ENCODE measurements at regions not wholly inside any gene's neighbourhood (a gene's known extent, or its start where the extent isn't known, plus 50 kb on each side); places are given as distances from the start of the nearest gene placed in this dataset.

- ATAC-seq = no peak
- no peak for TF ChIP-seq PPARA (CRISPR knock-in tag; IDR thresholded peaks at IDR 0.05; ENCODE audit: borderline replicate concordance)
- TF ChIP-seq TSHZ2 (CRISPR knock-in tag; IDR thresholded peaks at IDR 0.05) = no peak
- no peak for TF ChIP-seq ZNF8 (CRISPR knock-in tag; IDR thresholded peaks at IDR 0.05)
- no peak for TF ChIP-seq TOX (CRISPR knock-in tag; IDR thresholded peaks at IDR 0.05; ENCODE audit: borderline replicate concordance)
- no peak for TF ChIP-seq ZC3H10 (CRISPR knock-in tag; IDR thresholded peaks at IDR 0.05)
- no peak for TF ChIP-seq ISL1 (CRISPR knock-in tag; IDR thresholded peaks at IDR 0.05)
- no peak for TF ChIP-seq CREB5 (CRISPR knock-in tag; IDR thresholded peaks at IDR 0.05; ENCODE audit: low read depth)
- TF ChIP-seq GLIS3 (CRISPR knock-in tag; IDR thresholded peaks at IDR 0.05) = no peak
- no peak for TF ChIP-seq OSR1 (CRISPR knock-in tag; IDR thresholded peaks at IDR 0.05)
- TF ChIP-seq TCF4 (CRISPR knock-in tag; IDR thresholded peaks at IDR 0.05; ENCODE audit: borderline replicate concordance) = no peak
- no peak for TF ChIP-seq POU6F1 (CRISPR knock-in tag; IDR thresholded peaks at IDR 0.05; ENCODE audit: borderline replicate concordance, low read depth)
- no peak for TF ChIP-seq ARNTL (CRISPR knock-in tag; IDR thresholded peaks at IDR 0.05; ENCODE audit: borderline replicate concordance, low read depth)
Observed at GRCh38 chr3:170814822-170815221, 55.2 kb downstream of the RPL22L1 start.

- ATAC-seq = no peak
- no peak for TF ChIP-seq ISL1 (CRISPR knock-in tag; IDR thresholded peaks at IDR 0.05)
- TF ChIP-seq TCF4 (CRISPR knock-in tag; IDR thresholded peaks at IDR 0.05; ENCODE audit: borderline replicate concordance) = no peak
- TF ChIP-seq ZFP3 (CRISPR knock-in tag; IDR thresholded peaks at IDR 0.05) = no peak
- no peak for TF ChIP-seq ZFP30 (CRISPR knock-in tag; IDR thresholded peaks at IDR 0.05)
- no peak for TF ChIP-seq CREB5 (CRISPR knock-in tag; IDR thresholded peaks at IDR 0.05; ENCODE audit: low read depth)
- TF ChIP-seq SNAI2 (CRISPR knock-in tag; IDR thresholded peaks at IDR 0.05) = no peak
- no peak for TF ChIP-seq ARNTL (CRISPR knock-in tag; IDR thresholded peaks at IDR 0.05; ENCODE audit: borderline replicate concordance, low read depth)
- no peak for TF ChIP-seq CSDC2 (CRISPR knock-in tag; IDR thresholded peaks at IDR 0.05)
- TF ChIP-seq TOX (CRISPR knock-in tag; IDR thresholded peaks at IDR 0.05; ENCODE audit: borderline replicate concordance) = no peak
- no peak for TF ChIP-seq POU6F1 (CRISPR knock-in tag; IDR thresholded peaks at IDR 0.05; ENCODE audit: borderline replicate concordance, low read depth)
- no peak for TF ChIP-seq RARB (CRISPR knock-in tag; IDR thresholded peaks at IDR 0.05)
- TF ChIP-seq ZC3H10 (CRISPR knock-in tag; IDR thresholded peaks at IDR 0.05) = no peak
Observed at GRCh38 chr3:170813266-170813665, 56.7 kb downstream of the RPL22L1 start.

- peak; percentile 69 for ATAC-seq
- TF ChIP-seq SNAI2 (CRISPR knock-in tag; IDR thresholded peaks at IDR 0.05) (no peak), TCF4 (CRISPR knock-in tag; IDR thresholded peaks at IDR 0.05; ENCODE audit: borderline replicate concordance) (no peak), ZNF565 (CRISPR knock-in tag; conservative IDR thresholded peaks at IDR 0.05; ENCODE audit: low read depth) (no peak), ZFP30 (CRISPR knock-in tag; IDR thresholded peaks at IDR 0.05) (no peak), GLIS3 (CRISPR knock-in tag; IDR thresholded peaks at IDR 0.05) (no peak), ZC3H10 (CRISPR knock-in tag; IDR thresholded peaks at IDR 0.05) (no peak), RARB (CRISPR knock-in tag; IDR thresholded peaks at IDR 0.05) (no peak), CSRNP3 (CRISPR knock-in tag; IDR thresholded peaks at IDR 0.05) (no peak), TOX (CRISPR knock-in tag; IDR thresholded peaks at IDR 0.05; ENCODE audit: borderline replicate concordance) (no peak), ISL1 (CRISPR knock-in tag; IDR thresholded peaks at IDR 0.05) (no peak), TSHZ2 (CRISPR knock-in tag; IDR thresholded peaks at IDR 0.05) (no peak), ZFP3 (CRISPR knock-in tag; IDR thresholded peaks at IDR 0.05) (no peak), CREB5 (CRISPR knock-in tag; IDR thresholded peaks at IDR 0.05; ENCODE audit: low read depth) (no peak), CSDC2 (CRISPR knock-in tag; IDR thresholded peaks at IDR 0.05) (no peak), ZNF8 (CRISPR knock-in tag; IDR thresholded peaks at IDR 0.05) (no peak)
Observed at GRCh38 chr3:170811928-170812591, 57.9 kb downstream of the RPL22L1 start.

All from SK-N-SH treated with all-trans-retinoic acid at 6 μM for 48 hours (cell line).